ENCODE measurements at regions not wholly inside any gene's neighbourhood (a gene's known extent, or its start where the extent isn't known, plus 50 kb on each side); places are given as distances from the start of the nearest gene placed in this dataset.
A peak's percentile ranks its signal among the peaks of the same experiment; 100 is the strongest.

DNA sequence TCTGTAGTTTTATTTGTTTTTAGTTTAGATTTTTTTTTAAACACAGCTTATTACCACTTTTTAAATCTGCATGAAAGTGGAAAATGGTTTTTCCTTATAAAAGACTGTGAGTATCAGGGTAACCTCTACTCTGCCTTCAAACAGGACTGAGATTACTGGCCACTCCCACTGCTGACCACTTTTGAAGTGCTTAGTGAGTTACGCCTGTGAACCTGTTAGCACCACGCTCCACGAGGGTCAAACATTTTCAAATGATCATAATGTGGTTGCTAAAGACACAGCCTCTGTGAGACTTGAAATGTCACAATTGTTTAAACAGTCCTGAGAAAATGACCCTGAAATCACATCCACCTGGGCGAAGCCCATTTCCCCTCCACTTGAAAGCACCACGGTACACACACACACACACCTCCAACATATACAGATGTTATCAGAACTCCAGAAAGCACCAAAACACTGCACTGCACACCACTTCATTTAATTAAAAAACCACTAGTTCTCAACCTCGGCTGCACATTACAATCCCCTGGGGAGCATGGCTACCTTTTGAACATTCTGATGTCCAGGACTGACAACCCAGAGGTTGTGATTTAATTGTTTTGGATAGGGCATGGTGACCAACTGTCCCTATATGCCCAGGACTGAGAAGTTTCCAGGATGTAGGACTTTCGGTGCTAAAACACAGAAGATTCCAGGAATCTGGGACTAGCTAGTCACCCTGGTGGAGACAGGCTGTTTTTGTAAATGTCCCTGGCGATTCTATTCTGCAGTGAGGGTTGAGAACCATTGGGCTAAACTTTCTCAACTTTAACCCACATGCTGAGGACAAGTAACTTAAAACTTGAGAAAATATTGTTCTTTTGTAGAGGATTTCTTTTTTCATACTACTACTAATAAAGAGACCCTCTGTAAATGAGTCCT is 176.4 kb upstream of the MYLIP start:
- Histone ChIP-seq H3K27me3 (replicated peaks; ENCODE audit: insufficient read depth) (no peaks in the 10 kb centered on the region), H3K4me2 (ENCODE audit: unreplicated experiment) (peak overlapping the region; percentile 63), H3K79me2 (ENCODE audit: insufficient read depth) (no peaks in the 10 kb centered on the region), H3K27ac (peak overlapping the region; percentile 16), H4K20me1 (ENCODE audit: insufficient read depth) (no peaks in the 10 kb centered on the region), H3K4me1 (ENCODE audit: insufficient read depth) (peaks cover 24% of the 10 kb centered on the region), H3K9ac (no peak overlapping the region), H3F3A (ENCODE audit: insufficient read depth) (no peaks in the 10 kb centered on the region), H3K4me3 (no peak overlapping the region), H2AFZ (peak overlapping the region; percentile 31), H3K9me3 (ENCODE audit: low read depth) (no peaks in the 10 kb centered on the region), H3K36me3 (ENCODE audit: low read depth) (no peaks in the 10 kb centered on the region), H3K9me2 (ENCODE audit: insufficient read depth) (no peaks in the 10 kb centered on the region)
- DNase-seq: peak; percentile 24
- in situ Hi-C loops (cut with MboI): no loop called here
- TF ChIP-seq EZH2 (IDR thresholded peaks at IDR 0.05; ENCODE audit: insufficient read depth, poor library complexity, severe bottlenecking): no peak
- TF ChIP-seq EZH2phosphoT487 (IDR thresholded peaks at IDR 0.05; ENCODE audit: insufficient read depth, low read depth): no peak
- WGBS, 2 experiments (ENCODE audit: low coverage in 1 of 2, low lambda C conversion rate in 2 of 2, missing lambda C conversion rate in 2 of 2): 63 to 64% methylated on average over 8 of the region's 8 CpGs

DNA sequence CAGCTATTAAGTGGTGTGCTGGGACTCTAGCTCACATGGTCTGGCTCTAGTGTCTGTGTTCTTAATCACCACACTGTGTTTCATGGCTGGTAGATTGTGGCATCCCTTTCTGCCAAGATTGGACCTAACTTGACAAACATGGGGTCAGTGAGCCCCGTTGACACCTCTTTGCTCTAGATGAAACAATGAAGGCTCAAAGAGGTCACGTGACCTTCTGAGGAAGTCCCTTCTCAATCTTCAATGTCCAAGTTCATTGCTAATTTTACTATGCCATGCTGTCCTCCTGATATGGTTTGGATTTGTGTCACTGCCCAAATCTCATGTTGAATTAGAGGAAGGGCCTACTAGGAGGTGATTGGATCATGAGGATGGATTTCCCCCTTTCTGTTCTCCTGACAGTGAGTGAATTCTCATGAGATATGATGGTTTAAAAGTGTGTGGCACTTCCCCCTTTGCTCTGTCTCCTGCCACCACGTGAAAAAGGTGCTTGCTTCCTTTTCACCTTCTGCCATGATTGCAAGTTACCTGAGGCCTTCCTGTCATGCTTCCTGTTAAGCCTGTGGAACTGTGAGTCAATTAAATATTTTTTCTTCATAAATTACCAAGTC is 177.8 kb upstream of the MYLIP start:
- 78 to 84% methylated on average over 3 of the region's 3 CpGs for WGBS, 2 experiments (ENCODE audit: low coverage in 1 of 2, low lambda C conversion rate in 2 of 2, missing lambda C conversion rate in 2 of 2)
- H3K27ac ChIP-seq: no peak overlapping the region

DNA sequence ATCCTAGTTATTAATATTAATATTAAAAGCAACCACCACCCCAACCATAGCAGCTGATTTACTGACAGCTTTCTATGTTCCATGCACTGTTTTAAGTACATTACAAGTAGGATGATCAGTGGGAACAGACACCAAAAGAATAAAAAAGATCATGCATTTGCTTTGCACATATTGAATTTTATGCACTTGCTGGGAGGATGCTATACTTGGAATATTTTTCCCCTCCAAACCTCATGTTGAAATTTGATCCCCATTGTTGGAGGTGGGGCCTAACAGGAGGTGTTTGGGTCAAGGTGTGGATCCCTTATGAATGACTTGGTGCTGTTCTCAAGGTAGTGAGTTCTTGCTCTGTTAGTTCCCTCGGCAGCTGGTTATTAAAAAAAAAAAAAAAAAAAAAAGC is 178.9 kb upstream of the MYLIP start:
- Histone ChIP-seq H3K9me3 (ENCODE audit: low read depth) (no peaks in the 10 kb centered on the region), H3K36me3 (ENCODE audit: low read depth) (no peaks in the 10 kb centered on the region), H3K79me2 (ENCODE audit: insufficient read depth) (no peaks in the 10 kb centered on the region), H3K4me2 (ENCODE audit: unreplicated experiment) (no peak overlapping the region), H3F3A (ENCODE audit: insufficient read depth) (no peaks in the 10 kb centered on the region), H3K4me3 (no peak overlapping the region), H4K20me1 (ENCODE audit: insufficient read depth) (no peaks in the 10 kb centered on the region), H3K4me1 (ENCODE audit: insufficient read depth) (peaks cover 31% of the 10 kb centered on the region), H3K27me3 (replicated peaks; ENCODE audit: insufficient read depth) (no peaks in the 10 kb centered on the region), H3K9me2 (ENCODE audit: insufficient read depth) (no peaks in the 10 kb centered on the region), H2AFZ (no peak overlapping the region), H3K9ac (no peak overlapping the region), H3K27ac (no peak overlapping the region)
- DNase-seq: no peak
- in situ Hi-C loops (cut with MboI): no loop called here
- WGBS, 2 experiments (ENCODE audit: low coverage in 1 of 2, low lambda C conversion rate in 2 of 2, missing lambda C conversion rate in 2 of 2): 85 to 100% methylated on average over 1 of the region's 1 CpG
- TF ChIP-seq EZH2phosphoT487 (IDR thresholded peaks at IDR 0.05; ENCODE audit: insufficient read depth, low read depth) (no peak), EZH2 (IDR thresholded peaks at IDR 0.05; ENCODE audit: insufficient read depth, poor library complexity, severe bottlenecking) (no peak)

More for the DNA sequence above, 177.8 kb upstream of the MYLIP start:
- Histone ChIP-seq H4K20me1 (ENCODE audit: insufficient read depth) (no peaks in the 10 kb centered on the region), H3K9me2 (ENCODE audit: insufficient read depth) (no peaks in the 10 kb centered on the region), H3K4me3 (no peak overlapping the region), H3K9me3 (ENCODE audit: low read depth) (no peaks in the 10 kb centered on the region), H3F3A (ENCODE audit: insufficient read depth) (no peaks in the 10 kb centered on the region), H2AFZ (no peak overlapping the region), H3K36me3 (ENCODE audit: low read depth) (no peaks in the 10 kb centered on the region), H3K4me1 (ENCODE audit: insufficient read depth) (peaks cover 24% of the 10 kb centered on the region), H3K27me3 (replicated peaks; ENCODE audit: insufficient read depth) (no peaks in the 10 kb centered on the region), H3K4me2 (ENCODE audit: unreplicated experiment) (no peak overlapping the region), H3K79me2 (ENCODE audit: insufficient read depth) (no peaks in the 10 kb centered on the region), H3K9ac (no peak overlapping the region)
- no peak for DNase-seq
- in situ Hi-C loops (cut with MboI): no loop called here
- TF ChIP-seq EZH2phosphoT487 (IDR thresholded peaks at IDR 0.05; ENCODE audit: insufficient read depth, low read depth): no peak
- TF ChIP-seq EZH2 (IDR thresholded peaks at IDR 0.05; ENCODE audit: insufficient read depth, poor library complexity, severe bottlenecking): no peak

DNA sequence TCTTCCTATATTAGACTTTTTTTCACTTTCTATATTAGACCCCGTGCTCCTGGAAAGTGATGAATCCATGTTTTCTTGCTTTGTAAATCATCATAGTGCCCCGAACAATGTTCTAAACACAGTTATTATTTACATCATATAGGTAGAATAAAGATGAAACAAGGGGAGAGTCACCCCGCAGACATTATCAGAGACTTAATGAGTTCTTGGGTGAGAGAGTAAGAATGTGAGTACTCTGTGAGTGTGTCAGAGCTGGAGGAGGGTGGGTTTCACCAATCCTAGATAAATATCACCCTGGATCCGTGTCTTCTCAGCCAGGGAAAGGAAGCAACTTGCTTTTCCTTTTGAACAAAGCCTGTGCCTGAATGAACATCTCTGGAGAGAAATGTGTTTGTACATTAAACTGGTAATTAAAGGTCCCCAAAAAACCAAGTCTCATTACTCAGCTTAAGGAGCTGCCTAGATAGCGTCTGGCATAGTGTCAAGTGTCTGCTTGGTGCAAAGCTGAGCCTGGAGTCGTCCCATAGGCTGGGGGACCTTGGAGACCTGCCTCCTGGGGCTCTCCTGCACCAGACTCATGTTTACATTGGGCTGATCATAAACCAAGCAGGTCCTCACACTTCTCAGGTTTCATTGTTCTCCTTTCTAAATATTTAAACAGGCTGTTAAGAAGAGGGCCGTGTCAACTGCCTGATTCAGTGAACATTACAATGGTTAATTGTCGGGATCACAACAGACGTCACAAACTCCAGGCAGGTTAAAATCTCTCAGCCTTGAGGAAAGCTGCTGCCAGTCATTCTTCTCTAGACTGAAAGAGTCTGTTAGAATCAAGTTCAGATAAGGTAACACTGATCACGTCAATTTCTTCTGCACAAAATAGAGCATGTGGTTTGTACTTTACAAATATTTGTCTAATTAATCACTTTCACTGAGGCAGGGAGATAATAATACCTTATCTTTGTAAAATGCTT is 179.7 kb upstream of the MYLIP start:
- Histone ChIP-seq H3K36me3 (ENCODE audit: low read depth) (no peaks in the 10 kb centered on the region), H3K9me2 (ENCODE audit: insufficient read depth) (no peaks in the 10 kb centered on the region), H3F3A (ENCODE audit: insufficient read depth) (no peaks in the 10 kb centered on the region), H3K27ac (no peak overlapping the region), H3K27me3 (replicated peaks; ENCODE audit: insufficient read depth) (no peaks in the 10 kb centered on the region), H4K20me1 (ENCODE audit: insufficient read depth) (no peaks in the 10 kb centered on the region), H3K79me2 (ENCODE audit: insufficient read depth) (no peaks in the 10 kb centered on the region), H3K9me3 (ENCODE audit: low read depth) (no peaks in the 10 kb centered on the region), H3K4me3 (no peak overlapping the region), H3K4me1 (ENCODE audit: insufficient read depth) (peaks cover 29% of the 10 kb centered on the region), H2AFZ (no peak overlapping the region), H3K9ac (no peak overlapping the region), H3K4me2 (ENCODE audit: unreplicated experiment) (no peak overlapping the region)
- in situ Hi-C loops (cut with MboI): no loop called here
- DNase-seq: no peak
- TF ChIP-seq EZH2phosphoT487 (IDR thresholded peaks at IDR 0.05; ENCODE audit: insufficient read depth, low read depth): no peak
- TF ChIP-seq EZH2 (IDR thresholded peaks at IDR 0.05; ENCODE audit: insufficient read depth, poor library complexity, severe bottlenecking): no peak
- WGBS, 2 experiments (ENCODE audit: low coverage in 1 of 2, low lambda C conversion rate in 2 of 2, missing lambda C conversion rate in 2 of 2): 72 to 75% methylated on average over 10 of the region's 10 CpGs

Data from GM23248 (cell line).